Natural killer cell (primary cell): ENCODE measurements at regions not wholly inside any gene's neighbourhood (a gene's known extent, or its start where the extent isn't known, plus 50 kb on each side); places are given as distances from the start of the nearest gene placed in this dataset.

Source experiments
- ATAC-seq, 3 donors: fragments of 150-1000 bp in 2 of 3; fragments of 200-7000 bp in 1 of 3; cut with Tn5 transposase; 1 replicate in 1 of 3; 2 replicates in 2 of 3; pipeline ENCODE4 v1.10.0; 2021; ENCODE audit warnings: mild to moderate bottlenecking in 2 of 3, moderate library complexity in 2 of 3
- DNase-seq, 2 donors: peaks; one replicate each; pipeline versions ENCODE4 v3.0.0 to v3.0.0-alpha.2; 2013 to 2021; ENCODE audit warnings: mixed read lengths in 1 of 2
- H3K27ac ChIP-seq: one replicate; pipeline ENCODE4 v1.5.1; 2013; ENCODE audit warnings: mild to moderate bottlenecking, low read length
- H3K27me3 ChIP-seq: one replicate; pipeline ENCODE4 v1.6.1; 2013; ENCODE audit warnings: low read length; ENCODE audit not compliant: control insufficient read depth, insufficient read depth
- H3K36me3 ChIP-seq: one replicate; pipeline ENCODE4 v1.6.1; 2013; ENCODE audit warnings: low read length; ENCODE audit not compliant: control insufficient read depth, insufficient read depth
- H3K4me1 ChIP-seq: one replicate; pipeline ENCODE4 v1.6.1; 2013; ENCODE audit warnings: low read length; ENCODE audit not compliant: control insufficient read depth, insufficient read depth
- H3K4me3 ChIP-seq: one replicate; pipeline ENCODE4 v1.5.1; 2013; ENCODE audit warnings: low read length
- H3K9me3 ChIP-seq: one replicate; pipeline ENCODE4 v1.6.1; 2013; ENCODE audit warnings: low read length; ENCODE audit not compliant: control insufficient read depth, insufficient read depth
- H3K27ac Mint-ChIP-seq, 2 donors: one replicate each; pipeline ENCODE4 v1.8.0; 2022; ENCODE audit warnings: mild to moderate bottlenecking in 2 of 2, mixed read lengths in 2 of 2, moderate library complexity in 1 of 2
- H3K27me3 Mint-ChIP-seq, 2 donors: one replicate each; pipeline ENCODE4 v1.8.0; 2022; ENCODE audit warnings: low read depth in 2 of 2, mixed read lengths in 2 of 2
- H3K36me3 Mint-ChIP-seq: one replicate; pipeline ENCODE4 v1.8.0; 2022; ENCODE audit warnings: mixed read lengths
- H3K4me1 Mint-ChIP-seq, 2 donors: one replicate each; pipeline ENCODE4 v1.8.0; 2022; ENCODE audit warnings: mixed read lengths in 2 of 2
- H3K4me3 Mint-ChIP-seq: one replicate; pipeline ENCODE4 v1.8.0; 2022; ENCODE audit warnings: mild to moderate bottlenecking, moderate library complexity, mixed read lengths
- H3K9me3 Mint-ChIP-seq, 2 donors: one replicate each; pipeline ENCODE4 v1.8.0; 2022; ENCODE audit warnings: mixed read lengths in 2 of 2
- WGBS: methylation state at CpG from one replicate; pipeline ENCODE4 v1.1.7; 2013; ENCODE audit warnings: missing lambda C conversion rate; ENCODE audit not compliant: insufficient coverage; 5-methylcytosine and 5-hydroxymethylcytosine counted together
- intact Hi-C: fragments of 100-400 bp; cut with micrococcal nuclease; formaldehyde crosslinking; loops from one replicate; pipeline ENCODE4 v1.14.2; 2022
- TF ChIP-seq, protein P1 (sequence below): fragments of 200-600 bp; IDR thresholded peaks from one replicate; pipeline ENCODE4 v1.8.0; 2022; ENCODE audit warnings: antibody characterized with exemption

DNA sequence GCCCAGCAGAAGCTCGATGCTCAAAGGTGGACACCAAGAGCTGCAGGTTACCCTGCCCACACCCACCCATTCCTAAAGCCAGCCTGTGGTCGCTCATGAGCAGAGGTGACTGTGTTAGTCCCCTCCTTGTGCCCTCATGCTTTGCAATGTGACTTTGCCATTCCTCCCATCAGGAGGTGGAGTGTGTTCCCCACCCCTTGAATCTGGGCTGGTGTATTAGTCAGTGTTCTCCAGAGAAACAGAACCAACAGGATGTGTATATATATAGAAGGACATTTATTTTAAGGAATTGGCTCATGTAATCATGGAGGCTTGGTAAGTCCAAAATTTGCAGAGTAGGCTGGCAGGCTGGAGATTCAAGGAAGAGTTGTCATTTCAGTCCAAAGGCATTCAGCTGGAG is 54.4 kb upstream of the RNF24 start:
- no peaks in the 10 kb centered on the region for H3K9me3 Mint-ChIP-seq
- H3K27ac ChIP-seq = no peak overlapping the region
- H3K36me3 ChIP-seq = no peaks in the 10 kb centered on the region
- ATAC-seq = no peak
- intact Hi-C loops = no loop called here
- no peaks in the 10 kb centered on the region for H3K36me3 Mint-ChIP-seq
- TF ChIP-seq, protein P1, sequence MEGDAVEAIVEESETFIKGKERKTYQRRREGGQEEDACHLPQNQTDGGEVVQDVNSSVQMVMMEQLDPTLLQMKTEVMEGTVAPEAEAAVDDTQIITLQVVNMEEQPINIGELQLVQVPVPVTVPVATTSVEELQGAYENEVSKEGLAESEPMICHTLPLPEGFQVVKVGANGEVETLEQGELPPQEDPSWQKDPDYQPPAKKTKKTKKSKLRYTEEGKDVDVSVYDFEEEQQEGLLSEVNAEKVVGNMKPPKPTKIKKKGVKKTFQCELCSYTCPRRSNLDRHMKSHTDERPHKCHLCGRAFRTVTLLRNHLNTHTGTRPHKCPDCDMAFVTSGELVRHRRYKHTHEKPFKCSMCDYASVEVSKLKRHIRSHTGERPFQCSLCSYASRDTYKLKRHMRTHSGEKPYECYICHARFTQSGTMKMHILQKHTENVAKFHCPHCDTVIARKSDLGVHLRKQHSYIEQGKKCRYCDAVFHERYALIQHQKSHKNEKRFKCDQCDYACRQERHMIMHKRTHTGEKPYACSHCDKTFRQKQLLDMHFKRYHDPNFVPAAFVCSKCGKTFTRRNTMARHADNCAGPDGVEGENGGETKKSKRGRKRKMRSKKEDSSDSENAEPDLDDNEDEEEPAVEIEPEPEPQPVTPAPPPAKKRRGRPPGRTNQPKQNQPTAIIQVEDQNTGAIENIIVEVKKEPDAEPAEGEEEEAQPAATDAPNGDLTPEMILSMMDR = no peak
- H3K27me3 ChIP-seq = no peaks in the 10 kb centered on the region
- peaks cover under 1% of the 10 kb centered on the region for H3K4me1 ChIP-seq
- H3K4me3 ChIP-seq = no peak overlapping the region
- H3K27me3 Mint-ChIP-seq = peaks cover 0 to 2% of the 10 kb centered on the region in 2 donors
- no peak overlapping the region for H3K4me3 Mint-ChIP-seq
- 95% methylated on average over 2 of the region's 2 CpGs for WGBS
- H3K4me1 Mint-ChIP-seq = peaks cover 0 to 5% of the 10 kb centered on the region in 2 donors
- H3K27ac Mint-ChIP-seq = no peak overlapping the region
- H3K9me3 ChIP-seq = no peaks in the 10 kb centered on the region
- DNase-seq = no peak

DNA sequence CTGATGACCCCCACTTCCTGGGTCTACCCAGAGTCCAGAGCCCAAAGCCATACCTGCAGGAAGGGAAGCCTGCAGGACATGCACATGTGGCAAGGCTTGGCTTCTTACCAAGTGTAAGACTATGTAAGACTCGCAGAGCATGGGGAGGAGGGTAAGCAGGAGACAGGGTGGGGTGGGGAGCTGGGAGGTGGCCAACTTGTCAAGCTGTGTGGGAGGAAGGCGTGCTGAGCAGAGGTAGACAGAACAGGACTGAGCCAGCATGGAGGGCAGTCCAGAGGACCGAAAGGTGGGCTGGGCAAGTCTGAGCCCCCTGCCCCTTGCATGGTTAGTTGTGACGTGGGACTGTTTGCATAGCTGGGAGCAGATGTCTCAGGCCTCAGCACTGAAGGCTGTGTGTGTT is 53.4 kb upstream of the RNF24 start:
- peaks cover 8% of the 10 kb centered on the region for H3K4me1 ChIP-seq
- H3K4me3 Mint-ChIP-seq = no peak overlapping the region
- H3K4me1 Mint-ChIP-seq = peaks cover 0 to 5% of the 10 kb centered on the region in 2 donors
- H3K27ac Mint-ChIP-seq = no peak overlapping the region
- DNase-seq = no peak
- 70% methylated on average over 4 of the region's 4 CpGs for WGBS
- ATAC-seq = no peak
- no peaks in the 10 kb centered on the region for H3K9me3 Mint-ChIP-seq
- no peaks in the 10 kb centered on the region for H3K36me3 ChIP-seq
- no peaks in the 10 kb centered on the region for H3K27me3 ChIP-seq
- no peaks in the 10 kb centered on the region for H3K27me3 Mint-ChIP-seq
- intact Hi-C loops = no loop called here
- H3K4me3 ChIP-seq = no peak overlapping the region
- H3K27ac ChIP-seq = no peak overlapping the region
- TF ChIP-seq, protein P1 = no peak
- H3K36me3 Mint-ChIP-seq = no peaks in the 10 kb centered on the region
- no peaks in the 10 kb centered on the region for H3K9me3 ChIP-seq

DNA sequence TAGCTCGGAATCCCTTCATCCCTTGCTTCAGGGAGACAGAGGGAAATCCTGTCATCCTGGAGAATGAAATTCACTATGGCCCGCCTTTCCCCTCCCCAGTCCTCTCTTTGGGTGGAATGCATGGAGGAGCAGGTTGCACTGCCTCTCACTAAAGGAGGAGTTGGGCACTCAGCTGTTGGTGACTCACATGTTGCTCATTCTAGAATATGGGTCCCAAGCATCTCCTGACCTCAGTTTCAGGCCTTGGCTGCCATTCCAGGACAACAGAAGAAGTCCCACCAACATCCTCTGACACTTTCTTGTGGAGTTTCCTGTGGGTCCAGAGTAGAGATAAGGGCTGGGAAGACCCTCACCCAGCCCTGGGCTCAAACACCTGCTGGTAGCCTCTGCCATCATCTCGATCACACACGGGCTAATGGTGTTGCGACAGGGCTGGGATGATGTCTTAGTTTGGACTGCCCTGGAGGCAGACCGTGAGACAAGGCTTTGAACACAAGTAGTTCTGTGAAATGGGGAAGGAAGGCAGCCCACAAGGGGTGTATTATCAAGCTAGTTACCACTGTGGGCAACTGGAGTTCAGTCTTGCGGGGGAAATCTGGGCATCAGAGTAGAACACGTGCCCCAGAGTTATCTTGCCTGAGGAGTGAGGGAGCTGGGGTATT is 52.4 kb upstream of the RNF24 start:
- 71% methylated on average over 8 of the region's 8 CpGs for WGBS
- H3K27ac Mint-ChIP-seq = peak overlapping the region in 1 of 2 donors; percentile 48

More for the DNA sequence above, 52.4 kb upstream of the RNF24 start:
- TF ChIP-seq, protein P1 = no peak
- Histone ChIP-seq H3K27me3 (no peaks in the 10 kb centered on the region), H3K27ac (no peak overlapping the region), H3K4me1 (peaks cover 8% of the 10 kb centered on the region), H3K4me3 (no peak overlapping the region), H3K36me3 (no peaks in the 10 kb centered on the region), H3K9me3 (no peaks in the 10 kb centered on the region)
- DNase-seq (no peak), ATAC-seq (peak in 1 of 3 donors; percentile 69)
- Mint-ChIP-seq H3K36me3 (no peaks in the 10 kb centered on the region), H3K4me1 (peaks cover 5 to 6% of the 10 kb centered on the region in 2 donors), H3K9me3 (no peaks in the 10 kb centered on the region), H3K27me3 (no peaks in the 10 kb centered on the region), H3K4me3 (no peak overlapping the region)
- intact Hi-C loops = no loop called here
